Umbilical cord (tissue), 1 donor: ENCODE measurements at regions not wholly inside any gene's neighbourhood (a gene's known extent, or its start where the extent isn't known, plus 50 kb on each side); places are given as distances from the start of the nearest gene placed in this dataset.

Experiments used
- DNase-seq: peaks from one replicate; pipeline ENCODE4 v3.0.0-alpha.2; 2015; ENCODE audit warnings: low spot score

DNA sequence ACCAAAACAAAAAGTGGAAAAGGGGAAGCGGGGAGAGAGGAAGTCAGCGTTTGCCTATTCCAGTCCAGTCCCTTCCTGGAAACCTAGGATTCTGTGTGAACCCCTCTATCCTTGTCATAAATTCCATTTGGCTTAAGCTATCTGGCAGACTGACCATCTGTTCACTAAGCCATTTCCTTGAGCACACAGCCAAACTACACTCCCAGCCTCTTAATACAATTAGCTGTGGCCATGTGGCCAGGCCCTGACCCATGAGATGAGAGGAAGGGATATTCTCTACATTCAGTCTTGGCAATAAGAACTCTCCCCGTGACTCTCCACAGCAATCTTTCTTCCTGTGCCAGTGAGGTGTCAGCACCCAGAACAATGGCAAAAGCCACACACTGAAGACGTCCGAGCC lies 424.8 kb downstream of the TLE1 start:
- peak; percentile 71 for DNase-seq

DNA sequence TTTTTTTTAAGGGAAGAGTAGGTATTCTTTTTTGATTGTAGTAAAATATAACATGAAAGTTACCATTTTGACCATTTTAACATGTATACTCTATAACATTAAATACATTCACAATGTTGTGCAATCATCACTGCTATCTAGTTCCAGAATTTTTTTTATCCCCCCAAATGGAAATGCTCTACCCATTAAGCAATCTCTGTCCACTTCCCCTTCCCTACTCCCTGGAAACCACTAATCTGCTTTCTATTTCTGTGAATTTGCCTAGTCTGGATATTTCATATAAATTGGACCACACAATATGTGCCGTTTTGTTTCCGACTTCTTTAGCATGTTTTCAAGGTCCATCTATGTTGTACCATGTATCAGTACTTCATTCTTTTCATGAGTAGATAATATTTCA lies 429.5 kb downstream of the TLE1 start:
- no peak for DNase-seq

DNA sequence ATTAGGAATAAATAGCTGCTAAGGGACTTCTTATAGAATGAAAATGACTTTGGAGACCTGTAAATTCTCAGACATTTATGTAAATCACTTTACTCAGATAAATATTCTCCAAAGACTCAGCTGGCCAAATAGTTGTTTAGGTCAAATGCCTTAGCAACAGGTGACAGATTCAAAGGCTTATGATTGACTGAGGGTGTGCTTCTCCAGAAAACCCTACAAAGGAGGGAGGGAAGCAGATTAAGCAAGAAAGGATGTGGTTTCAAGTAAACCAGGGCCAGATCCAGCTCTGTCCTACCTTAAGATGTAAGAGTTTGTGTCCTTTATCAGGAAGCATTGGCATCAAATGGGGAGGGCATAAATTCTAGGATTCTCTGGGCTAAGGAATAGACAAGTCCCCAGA lies 433.0 kb downstream of the TLE1 start:
- no peak for DNase-seq

DNA sequence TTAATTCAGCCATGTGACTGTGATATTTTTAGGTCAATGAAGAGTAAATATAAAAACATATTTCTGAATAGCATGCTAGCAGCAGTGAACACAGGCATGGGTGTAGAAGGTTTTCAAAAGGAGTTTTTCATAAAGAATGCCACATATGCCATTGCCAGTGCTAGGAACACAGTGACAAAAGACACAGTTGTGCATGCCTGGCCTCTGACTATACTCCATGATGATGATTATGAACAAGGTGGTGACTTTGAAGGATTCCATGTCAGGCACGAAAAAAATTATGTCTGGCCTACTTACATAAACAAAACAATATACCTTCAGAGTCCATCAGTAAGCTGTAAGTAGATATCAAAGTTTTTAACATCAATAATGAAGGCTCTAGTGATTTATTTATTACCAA lies 438.7 kb downstream of the TLE1 start:
- DNase-seq, result no peak

DNA sequence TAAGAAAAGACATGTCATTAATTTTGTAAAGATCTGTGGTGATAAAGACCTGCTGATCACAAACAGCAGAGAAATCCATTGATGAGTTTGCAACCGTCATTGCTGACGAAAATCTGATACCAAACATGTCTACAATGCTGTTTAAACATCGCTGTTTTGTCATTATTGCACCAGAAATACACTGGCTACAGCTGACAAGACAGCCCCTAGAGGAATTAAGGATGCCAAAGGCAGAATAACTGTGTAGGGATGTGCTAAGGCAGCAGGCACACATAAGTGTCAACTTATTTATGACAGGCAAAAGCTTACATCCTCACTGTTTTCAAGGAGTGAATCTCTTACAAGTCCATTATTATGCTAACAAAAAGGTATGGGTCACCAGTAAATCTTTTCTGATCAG lies 439.3 kb downstream of the TLE1 start:
- DNase-seq, result no peak

DNA sequence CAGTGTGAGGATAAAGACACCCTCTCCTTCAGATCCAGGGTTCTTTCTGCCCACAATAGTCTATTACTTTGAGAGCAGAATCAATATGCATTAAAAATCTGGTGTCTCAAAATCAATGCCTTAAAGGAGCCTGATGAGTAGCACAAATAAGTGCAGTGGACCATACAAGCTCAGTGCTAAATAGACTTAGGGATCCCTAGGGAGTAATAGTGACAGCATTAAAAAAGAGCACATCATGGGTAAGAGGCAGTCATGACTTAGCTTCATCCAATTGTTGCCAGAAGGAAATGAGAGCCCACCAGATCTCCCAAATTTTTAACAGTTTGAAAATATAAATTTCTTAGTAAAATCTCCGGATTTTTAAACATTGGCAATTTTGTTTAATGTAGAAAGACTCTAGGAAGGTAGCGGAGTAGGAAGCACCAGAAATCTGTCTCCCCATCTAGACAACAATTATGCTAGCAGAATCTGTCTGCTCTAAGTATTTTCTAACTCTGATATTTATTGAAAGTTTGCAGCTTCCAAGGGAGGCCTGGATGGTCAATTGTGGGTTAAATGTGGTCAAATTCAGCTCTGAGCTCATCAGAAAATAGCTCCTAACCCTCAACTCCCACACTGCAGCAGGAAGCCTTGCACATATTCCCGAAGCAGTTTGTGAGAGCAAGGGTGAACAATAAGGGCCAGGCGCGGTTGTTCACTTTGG lies 443.9 kb downstream of the TLE1 start:
- DNase-seq, result no peak

DNA sequence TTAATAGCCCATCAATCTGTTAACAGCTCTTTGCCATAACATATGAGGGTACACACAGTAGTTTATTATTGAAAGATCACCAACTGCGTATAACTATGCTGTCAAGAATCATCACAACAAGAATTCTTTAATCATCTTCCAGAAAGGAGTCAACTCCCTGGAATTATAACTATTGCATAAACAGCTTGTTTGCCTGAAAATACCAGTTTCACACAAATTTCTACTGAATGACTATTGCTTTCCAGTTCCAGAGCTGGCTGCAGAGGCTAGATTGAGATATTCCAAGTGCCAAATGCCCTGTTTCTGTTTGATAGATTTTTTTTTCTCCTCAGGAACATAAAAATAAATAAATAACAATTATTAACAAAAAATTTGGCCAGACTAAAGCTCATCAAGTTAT lies 444.7 kb downstream of the TLE1 start:
- DNase-seq, result no peak

DNA sequence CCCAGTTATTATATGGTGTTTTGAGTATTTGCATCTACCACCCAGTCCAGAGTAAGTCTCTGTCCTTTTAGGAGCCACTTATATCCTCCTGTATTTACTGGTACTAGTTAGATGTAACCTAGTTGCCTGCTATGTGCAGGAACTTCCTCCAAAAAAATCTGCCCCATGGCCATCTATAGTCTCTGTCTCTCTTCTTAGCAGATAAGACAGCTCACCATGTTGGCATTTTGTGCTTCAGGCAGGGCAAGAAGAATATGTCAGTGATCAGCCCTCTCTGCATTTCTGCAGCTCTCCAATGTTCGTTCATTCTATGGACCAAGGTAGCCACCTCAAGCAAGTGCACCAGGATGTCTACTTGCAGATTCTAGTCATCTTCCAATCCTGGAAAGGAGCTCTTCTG lies 446.5 kb downstream of the TLE1 start:
- no peak for DNase-seq

DNA sequence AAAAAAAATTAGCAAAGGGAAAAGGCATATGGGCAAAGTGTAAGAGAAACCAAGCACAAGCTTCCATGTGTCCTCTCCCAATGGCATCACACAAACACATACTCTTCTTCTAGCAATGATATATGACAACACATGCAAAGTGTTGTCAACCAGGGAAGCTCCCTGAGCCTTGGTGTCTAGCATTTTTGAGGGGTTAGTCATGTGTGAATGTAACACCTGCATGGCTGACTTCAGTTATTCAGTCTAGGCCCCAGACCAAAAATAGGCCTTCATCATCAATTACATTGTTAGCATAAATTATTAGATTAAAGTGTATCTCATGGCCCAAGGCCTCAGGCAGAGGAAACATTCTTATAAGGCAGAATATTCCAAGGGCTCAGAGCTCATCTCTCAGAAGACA lies 450.0 kb downstream of the TLE1 start:
- DNase-seq, result no peak

DNA sequence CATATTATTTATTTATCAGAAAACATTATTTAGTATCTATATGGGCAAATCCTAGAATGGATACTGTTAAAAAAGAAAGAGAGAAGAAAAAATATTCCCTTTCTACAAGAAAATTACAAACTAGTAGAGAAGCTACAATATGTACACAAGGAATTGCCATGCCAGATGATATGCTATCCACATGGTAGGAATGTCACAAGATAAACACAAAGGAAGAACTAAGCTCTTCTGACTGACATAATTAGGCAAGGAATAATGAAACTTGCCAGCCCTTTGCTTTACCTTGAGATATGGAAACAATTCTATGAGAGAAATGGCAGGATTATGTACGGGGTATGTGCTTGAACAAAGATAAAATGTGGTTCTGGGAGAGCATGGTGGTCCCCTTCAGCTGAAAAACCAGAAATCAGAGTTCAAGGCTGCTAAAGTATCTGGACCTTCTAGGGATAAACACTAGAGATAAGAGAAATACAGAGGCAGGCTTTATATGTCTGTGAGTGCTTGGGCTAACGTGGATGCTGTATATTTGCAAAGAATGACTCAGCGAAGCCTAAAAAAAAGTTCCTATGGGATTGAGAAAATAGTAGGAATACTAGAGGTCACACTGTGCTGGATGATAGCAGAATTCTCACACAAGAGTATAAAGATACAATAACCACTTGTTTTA lies 451.6 kb downstream of the TLE1 start:
- peak; percentile 83 for DNase-seq

DNA sequence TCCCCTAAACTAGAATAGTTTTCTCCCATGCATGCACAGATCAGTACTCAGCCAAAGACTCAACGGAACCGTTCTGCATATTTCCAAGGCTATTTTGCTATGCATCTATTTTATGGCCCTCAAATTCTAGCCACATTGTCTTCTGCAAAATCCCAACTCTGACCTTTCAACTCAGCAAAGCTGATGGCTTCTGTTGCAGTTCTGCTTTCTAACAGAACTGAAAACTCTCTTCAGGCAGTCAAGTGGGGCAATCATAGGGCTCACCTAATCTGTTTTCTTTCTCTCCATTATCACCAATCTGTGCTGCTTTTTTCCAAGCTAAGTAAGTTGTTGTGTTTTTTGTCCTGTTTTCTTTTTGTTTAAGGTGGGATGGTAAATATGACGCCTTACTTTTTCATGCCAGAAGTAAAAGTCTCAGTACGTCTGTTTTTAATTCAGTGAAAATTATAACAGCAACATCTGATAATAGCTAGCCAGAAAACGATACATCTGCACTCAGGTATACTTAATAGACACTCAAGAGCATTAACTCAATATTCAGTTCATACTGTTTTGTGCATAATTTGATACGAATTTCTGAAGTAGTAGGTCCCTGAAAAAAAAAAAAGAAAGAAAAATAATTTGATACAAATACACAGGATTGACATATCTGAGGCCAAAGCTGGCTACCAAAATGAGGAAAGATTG lies 454.3 kb downstream of the TLE1 start:
- no peak for DNase-seq

DNA sequence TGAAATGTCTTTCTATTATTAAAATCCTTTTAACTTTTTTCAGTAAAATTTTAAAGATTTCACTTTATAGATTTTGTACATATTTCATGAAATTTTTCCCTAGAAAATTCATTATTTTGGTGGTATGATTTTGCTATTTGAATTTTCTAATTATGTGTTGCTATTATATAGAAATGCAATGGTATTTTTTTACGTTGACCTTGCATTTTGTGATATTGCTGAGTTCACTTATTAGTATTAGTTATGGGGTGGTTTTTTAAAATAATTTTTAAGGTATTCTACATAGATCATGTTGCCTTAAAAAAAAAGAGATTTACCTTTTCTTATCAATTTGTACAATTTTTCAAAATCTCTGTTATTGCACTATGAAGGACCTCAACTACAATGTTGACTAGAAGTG lies 458.3 kb downstream of the TLE1 start:
- DNase-seq, result no peak

DNA sequence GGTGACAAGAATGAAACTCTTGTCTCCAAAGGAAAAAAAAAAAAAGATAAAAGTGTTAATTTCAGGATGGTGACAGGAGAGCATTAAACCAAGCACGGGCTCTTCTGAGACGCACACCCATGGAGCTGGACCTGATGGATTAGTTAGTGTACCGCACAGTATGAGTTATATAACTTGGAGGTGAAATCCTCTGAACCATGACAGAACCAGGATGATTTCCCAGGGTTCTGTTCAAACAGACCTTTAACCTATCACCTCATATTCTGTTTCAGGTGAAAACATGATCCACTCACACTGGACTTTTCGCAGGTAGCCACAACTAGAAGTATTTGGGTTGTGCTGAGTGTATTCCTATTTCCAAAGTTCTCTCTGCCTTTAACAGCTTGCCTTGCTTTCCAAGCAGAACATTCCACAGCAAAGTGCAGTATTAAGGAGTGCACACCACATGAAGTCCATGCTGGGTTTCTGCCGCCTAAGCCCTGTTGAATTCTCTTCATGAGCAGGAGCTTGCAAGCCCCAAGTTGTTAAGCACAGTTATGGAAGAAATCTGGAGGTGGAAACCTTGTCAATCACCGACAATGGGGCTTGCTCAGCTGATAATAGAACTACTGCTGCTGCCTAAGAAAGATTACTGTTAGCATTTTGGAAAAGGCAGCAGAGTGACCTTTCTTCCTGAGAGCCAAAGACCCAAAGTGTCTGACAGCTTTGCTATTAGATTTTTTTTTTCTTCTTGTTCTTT lies 461.7 kb downstream of the TLE1 start:
- DNase-seq, result peak; percentile 29

DNA sequence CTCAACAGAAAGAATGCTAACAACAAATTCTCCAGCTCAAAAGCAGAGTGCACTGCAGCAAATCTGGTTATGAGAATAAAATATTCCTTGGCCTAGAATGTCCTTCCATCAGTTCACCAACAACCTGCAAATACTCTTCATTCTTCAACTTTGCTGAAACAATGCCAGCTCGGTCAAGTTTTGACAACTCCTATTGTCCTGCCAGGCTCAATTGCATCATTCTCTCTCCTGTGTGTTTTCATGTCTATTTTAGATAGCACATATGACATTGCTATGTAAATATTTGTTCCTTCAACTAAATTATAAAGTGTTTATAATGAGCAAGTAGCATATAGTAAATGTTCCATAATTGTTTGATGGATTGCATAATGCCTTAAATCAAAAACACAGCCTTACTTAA lies 463.8 kb downstream of the TLE1 start:
- DNase-seq, result no peak

DNA sequence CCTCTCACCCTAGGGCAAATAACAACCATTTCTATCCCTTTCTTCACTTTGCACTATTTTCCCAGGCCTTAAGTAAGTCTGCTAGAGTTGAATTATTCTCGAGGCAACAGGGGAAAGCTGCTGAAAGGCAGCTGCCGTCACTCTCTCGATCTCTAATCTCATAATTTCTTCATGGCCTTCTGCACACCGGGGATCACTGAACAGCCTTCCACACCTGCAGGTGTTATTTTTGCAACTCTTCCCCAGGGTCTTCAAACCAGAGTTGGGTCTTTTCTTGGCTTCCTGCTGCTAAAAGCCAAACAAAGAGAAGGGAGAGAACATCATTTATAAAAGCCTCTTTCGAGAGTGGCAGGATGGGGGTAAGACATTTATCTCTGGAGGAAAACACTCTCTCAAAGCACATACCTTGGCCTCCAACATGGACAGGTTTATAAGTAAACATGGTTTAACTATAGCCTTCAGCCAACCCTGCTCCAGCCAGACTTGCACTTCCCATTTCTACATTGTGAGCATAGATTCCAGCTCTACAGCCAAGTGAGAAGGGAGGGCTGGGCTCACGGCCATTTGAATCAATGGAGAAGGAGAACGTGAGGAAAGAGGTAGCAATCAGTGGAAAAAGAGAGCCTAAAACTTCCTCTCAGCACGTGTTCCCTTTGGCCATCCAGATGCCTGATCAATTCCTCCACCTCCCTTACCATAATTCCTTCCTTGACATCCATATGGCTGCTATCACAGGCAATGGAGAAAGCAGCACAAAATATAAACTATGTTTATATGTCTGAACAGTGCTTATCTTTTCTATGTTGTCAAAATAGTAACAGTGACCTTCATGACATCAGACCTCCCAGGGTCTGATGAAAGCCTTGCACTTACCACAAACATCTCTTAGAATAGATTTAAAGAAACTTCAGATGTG lies 464.9 kb downstream of the TLE1 start:
- no peak for DNase-seq

DNA sequence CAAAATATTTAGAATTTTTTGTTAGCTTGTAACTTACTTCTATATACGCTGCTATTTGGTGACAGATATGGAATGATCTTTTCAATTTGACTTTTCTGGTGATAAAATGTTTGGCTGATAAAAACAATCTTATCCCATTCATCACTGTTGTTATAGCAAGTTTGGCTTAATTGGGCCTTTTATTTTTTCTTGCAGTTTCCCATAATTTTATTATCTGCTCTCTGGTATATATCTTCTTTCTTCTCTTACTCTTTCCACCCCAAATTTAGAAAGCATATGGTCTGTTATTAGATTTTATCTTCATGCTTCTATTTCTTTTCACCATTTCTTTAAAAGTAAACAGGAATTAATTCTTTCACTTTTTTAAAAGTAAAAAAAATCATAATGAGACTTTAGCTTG lies 474.4 kb downstream of the TLE1 start:
- no peak for DNase-seq

DNA sequence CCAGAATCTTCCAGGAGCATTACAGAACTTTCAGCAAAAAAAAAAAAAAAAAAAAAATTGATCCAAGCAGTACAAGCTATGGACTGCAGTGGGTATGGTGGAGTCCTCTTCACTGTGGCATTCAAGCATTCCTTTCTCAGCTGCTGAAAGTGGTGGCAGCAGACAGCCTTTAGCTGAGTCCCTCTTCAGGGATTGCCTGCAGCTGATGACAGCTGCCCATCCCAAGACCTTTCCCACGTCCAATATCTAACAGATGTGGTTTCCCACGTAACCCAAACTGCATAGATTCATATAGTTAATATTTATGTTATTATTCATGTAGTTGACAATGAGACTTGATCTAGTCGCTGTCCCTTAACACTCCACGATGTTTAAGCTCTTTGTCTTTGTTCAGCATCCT lies 475.9 kb downstream of the TLE1 start:
- DNase-seq, result no peak

DNA sequence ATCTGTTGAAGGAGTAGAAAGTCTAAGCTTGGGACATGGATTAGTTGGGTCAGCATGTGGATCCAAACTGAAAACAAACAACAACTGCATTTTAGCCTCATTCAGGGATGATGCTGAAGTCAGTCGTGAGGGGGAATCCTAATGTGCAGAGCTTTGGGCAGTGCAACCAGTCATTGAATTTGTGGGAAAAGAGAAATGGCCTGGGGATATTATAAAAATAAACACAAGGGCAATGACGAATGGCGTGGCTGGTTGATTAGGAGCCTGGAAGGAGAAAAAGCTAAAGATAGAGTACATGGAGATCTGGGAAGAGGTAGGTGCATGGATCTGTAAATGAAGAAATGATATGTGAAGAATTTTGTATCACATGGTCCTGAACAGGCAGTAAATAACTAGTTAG lies 477.6 kb downstream of the TLE1 start:
- DNase-seq, result no peak

DNA sequence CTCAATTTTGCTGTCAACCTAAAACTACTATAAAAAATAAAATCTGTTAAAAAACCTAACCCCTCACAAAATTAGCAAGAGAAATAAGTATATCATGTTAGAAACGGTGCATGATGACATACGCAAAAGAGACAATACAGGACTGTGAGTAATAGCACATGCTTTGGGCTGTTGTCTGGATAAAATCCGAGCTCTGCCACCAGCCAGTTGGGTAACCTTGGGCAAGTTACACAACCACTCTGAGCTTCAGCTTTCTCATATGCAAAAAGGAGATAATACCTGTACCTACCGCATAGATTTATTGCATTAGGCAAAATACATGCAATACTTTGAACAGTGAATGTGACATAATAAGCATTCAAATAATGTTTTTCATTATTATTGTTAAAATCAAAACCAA lies 481.7 kb downstream of the TLE1 start:
- no peak for DNase-seq

DNA sequence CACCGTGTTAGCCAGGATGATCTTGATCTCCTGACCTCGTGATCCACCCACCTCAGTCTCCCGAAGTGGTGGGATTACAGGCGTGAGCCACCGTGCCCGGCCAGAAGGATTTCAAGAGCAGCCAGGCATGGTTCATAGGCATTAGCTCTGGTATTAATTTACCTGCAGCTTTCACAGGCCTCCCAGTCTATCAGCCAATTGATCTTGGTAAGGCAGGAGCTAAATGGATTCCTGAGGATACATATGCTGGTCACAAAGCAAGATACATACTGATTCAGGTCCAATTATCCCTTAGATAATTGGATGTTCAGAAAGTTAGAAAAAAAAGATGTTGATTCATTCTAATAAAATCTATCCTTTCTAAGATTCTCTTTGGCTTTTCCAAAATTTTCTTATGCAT lies 487.1 kb downstream of the TLE1 start:
- DNase-seq, result no peak

DNA sequence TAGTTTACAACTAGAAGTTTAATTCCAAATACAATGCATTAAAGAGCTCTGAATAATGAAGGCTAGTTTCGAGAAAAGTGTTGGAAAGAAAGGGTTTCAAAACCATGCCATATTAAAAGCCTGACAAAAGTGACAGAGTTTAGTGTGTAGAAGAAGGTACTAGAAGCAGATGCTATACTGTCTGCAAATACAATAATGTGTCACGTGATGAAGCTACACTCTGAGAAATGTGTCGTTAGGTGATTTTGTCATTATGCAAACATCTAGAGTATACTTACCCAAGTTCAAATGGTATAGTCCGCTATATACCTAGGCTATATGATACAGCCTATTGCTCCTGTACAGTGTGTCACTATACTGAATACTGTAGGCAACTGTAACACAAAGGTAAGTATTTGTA lies 494.1 kb downstream of the TLE1 start:
- DNase-seq, result no peak
